Ovary (tissue), 3 donors: ENCODE measurements at regions not wholly inside any gene's neighbourhood (a gene's known extent, or its start where the extent isn't known, plus 50 kb on each side); places are given as distances from the start of the nearest gene placed in this dataset.

ENCODE experiments used
- EP300 ChIP-seq: sonication (generic); formaldehyde crosslinking; IDR thresholded peaks from one replicate; pipeline ENCODE4 v1.6.1; 2017; ENCODE audit warnings: antibody characterized with exemption
- POLR2A ChIP-seq: fragments of 450-650 bp; IDR thresholded peaks from one replicate; pipeline ENCODE4 v1.6.1; 2017; ENCODE audit warnings: antibody characterized with exemption, mild to moderate bottlenecking, moderate library complexity
- TF ChIP-seq, protein P1 (sequence below), 3 donors: fragments of 450-650 bp in 2 of 3; fragments of 200-600 bp in 1 of 3; IDR thresholded peaks; one replicate each; pipeline versions ENCODE4 v1.5.1 to v1.8.0; 2016 to 2022; ENCODE audit warnings: antibody characterized with exemption in 3 of 3, mild to moderate bottlenecking in 1 of 3
- donor health status: DM: no; HTN: no; CAD: no.

DNA sequence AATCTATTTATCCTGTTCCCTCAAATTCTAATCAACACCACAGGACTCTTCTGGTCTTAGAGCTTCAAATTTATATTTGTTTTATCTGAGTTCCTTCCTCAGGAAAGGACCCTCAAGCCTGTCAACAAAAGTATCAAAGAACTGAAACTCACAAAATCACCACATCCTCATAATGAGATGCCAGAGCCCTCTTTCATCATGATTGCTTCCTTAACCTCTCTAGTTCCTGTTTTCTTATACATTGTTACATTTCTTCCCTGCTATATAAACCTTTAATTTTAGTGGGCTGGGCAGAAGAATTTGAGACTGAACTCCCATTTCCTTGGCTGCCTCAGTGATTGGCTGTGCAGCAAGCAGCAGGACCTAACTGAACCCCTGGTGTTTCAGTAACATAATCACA, 189.7 kb downstream of the ZNF248 start:
- no peak for TF ChIP-seq EP300
- TF ChIP-seq, protein P1, sequence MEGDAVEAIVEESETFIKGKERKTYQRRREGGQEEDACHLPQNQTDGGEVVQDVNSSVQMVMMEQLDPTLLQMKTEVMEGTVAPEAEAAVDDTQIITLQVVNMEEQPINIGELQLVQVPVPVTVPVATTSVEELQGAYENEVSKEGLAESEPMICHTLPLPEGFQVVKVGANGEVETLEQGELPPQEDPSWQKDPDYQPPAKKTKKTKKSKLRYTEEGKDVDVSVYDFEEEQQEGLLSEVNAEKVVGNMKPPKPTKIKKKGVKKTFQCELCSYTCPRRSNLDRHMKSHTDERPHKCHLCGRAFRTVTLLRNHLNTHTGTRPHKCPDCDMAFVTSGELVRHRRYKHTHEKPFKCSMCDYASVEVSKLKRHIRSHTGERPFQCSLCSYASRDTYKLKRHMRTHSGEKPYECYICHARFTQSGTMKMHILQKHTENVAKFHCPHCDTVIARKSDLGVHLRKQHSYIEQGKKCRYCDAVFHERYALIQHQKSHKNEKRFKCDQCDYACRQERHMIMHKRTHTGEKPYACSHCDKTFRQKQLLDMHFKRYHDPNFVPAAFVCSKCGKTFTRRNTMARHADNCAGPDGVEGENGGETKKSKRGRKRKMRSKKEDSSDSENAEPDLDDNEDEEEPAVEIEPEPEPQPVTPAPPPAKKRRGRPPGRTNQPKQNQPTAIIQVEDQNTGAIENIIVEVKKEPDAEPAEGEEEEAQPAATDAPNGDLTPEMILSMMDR (IDR thresholded peaks at IDR 0.05), result no peak
- no peak for TF ChIP-seq POLR2A
